Smooth muscle cell (in vitro differentiated cells): ENCODE measurements at regions not wholly inside any gene's neighbourhood (a gene's known extent, or its start where the extent isn't known, plus 50 kb on each side); places are given as distances from the start of the nearest gene placed in this dataset.

Experiments used
- DNase-seq: peaks from one replicate; lab custom pipeline; 2025; ENCODE audit not compliant: unreplicated experiment; lab: John Stamatoyannopoulos, UW
- H2AFZ ChIP-seq: fragments of 200-600 bp; sonication (generic); 2 replicates; pipeline ENCODE4 v1.6.0; 2016; ENCODE audit warnings: antibody characterized with exemption, low read depth, mild to moderate bottlenecking
- H3F3A ChIP-seq: fragments of 200-600 bp; sonication (generic); 2 replicates; pipeline ENCODE4 v1.6.0; 2017; ENCODE audit warnings: antibody characterized with exemption, low read depth
- H3K27ac ChIP-seq: fragments of 200-600 bp; sonication (generic); 2 replicates; pipeline ENCODE4 v1.5.1; 2016; ENCODE audit warnings: low read depth, mild to moderate bottlenecking
- H3K27me3 ChIP-seq: fragments of 200-600 bp; sonication (generic); 2 replicates; pipeline ENCODE4 v1.6.1; 2016; ENCODE audit warnings: low read depth, mild to moderate bottlenecking
- H3K36me3 ChIP-seq: fragments of 200-600 bp; sonication (generic); 2 replicates; pipeline ENCODE4 v1.5.1; 2016; ENCODE audit warnings: low read depth
- H3K4me1 ChIP-seq: fragments of 200-600 bp; sonication (generic); 2 replicates; pipeline ENCODE4 v1.5.1; 2016; ENCODE audit warnings: low read depth
- H3K4me2 ChIP-seq: fragments of 200-600 bp; sonication (generic); 2 replicates; pipeline ENCODE4 v1.6.0; 2016; ENCODE audit warnings: mild to moderate bottlenecking
- H3K4me3 ChIP-seq: fragments of 200-600 bp; sonication (generic); 2 replicates; pipeline ENCODE4 v1.5.1; 2016; ENCODE audit warnings: mild to moderate bottlenecking
- H3K79me2 ChIP-seq: fragments of 200-600 bp; sonication (generic); 2 replicates; pipeline ENCODE4 v1.6.0; 2016; ENCODE audit warnings: low read depth, mild to moderate bottlenecking
- H3K9ac ChIP-seq: fragments of 200-600 bp; sonication (generic); 2 replicates; pipeline ENCODE4 v1.6.0; 2016; ENCODE audit warnings: low read depth
- H3K9me3 ChIP-seq: fragments of 200-600 bp; sonication (generic); replicated peaks from 2 replicates; pipeline ENCODE4 v1.5.1; 2016; ENCODE audit warnings: low read depth
- H4K20me1 ChIP-seq: fragments of 200-600 bp; sonication (generic); 2 replicates; pipeline ENCODE4 v1.6.0; 2016; ENCODE audit warnings: low read depth
- WGBS: methylation state at CpG from one replicate; pipeline ENCODE4 v1.1.7; 2016; ENCODE audit warnings: low lambda C conversion rate; 5-methylcytosine and 5-hydroxymethylcytosine counted together
- TF ChIP-seq, protein P1 (sequence below): fragments of 200-600 bp; sonication (generic); IDR thresholded peaks from 2 replicates; pipeline ENCODE4 v1.5.1; 2017; ENCODE audit warnings: borderline replicate concordance, mild to moderate bottlenecking, antibody characterized with exemption; ENCODE audit not compliant: insufficient read depth, poor library complexity, severe bottlenecking

- Histone ChIP-seq H3K79me2 (no peaks in the 10 kb centered on the region), H3K9me3 (no peaks in the 10 kb centered on the region), H3K27ac (no peak overlapping the region), H3K36me3 (no peaks in the 10 kb centered on the region), H4K20me1 (no peaks in the 10 kb centered on the region), H3K9ac (no peak overlapping the region), H3K27me3 (no peaks in the 10 kb centered on the region), H2AFZ (no peak overlapping the region), H3K4me2 (no peak overlapping the region), H3K4me1 (no peaks in the 10 kb centered on the region), H3F3A (no peaks in the 10 kb centered on the region), H3K4me3 (no peak overlapping the region)
- no peak for DNase-seq
- TF ChIP-seq, protein P1, sequence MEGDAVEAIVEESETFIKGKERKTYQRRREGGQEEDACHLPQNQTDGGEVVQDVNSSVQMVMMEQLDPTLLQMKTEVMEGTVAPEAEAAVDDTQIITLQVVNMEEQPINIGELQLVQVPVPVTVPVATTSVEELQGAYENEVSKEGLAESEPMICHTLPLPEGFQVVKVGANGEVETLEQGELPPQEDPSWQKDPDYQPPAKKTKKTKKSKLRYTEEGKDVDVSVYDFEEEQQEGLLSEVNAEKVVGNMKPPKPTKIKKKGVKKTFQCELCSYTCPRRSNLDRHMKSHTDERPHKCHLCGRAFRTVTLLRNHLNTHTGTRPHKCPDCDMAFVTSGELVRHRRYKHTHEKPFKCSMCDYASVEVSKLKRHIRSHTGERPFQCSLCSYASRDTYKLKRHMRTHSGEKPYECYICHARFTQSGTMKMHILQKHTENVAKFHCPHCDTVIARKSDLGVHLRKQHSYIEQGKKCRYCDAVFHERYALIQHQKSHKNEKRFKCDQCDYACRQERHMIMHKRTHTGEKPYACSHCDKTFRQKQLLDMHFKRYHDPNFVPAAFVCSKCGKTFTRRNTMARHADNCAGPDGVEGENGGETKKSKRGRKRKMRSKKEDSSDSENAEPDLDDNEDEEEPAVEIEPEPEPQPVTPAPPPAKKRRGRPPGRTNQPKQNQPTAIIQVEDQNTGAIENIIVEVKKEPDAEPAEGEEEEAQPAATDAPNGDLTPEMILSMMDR, result no peak
- 89% methylated on average over 4 of the region's 4 CpGs for WGBS
These were observed 708.1 kb upstream of the PCDH15 start for GRCh38 chr10:55509168-55509567.

GRCh38 chr10:55500931-55501559 is 700.0 kb upstream of the PCDH15 start:
- no peak overlapping the region for H3K27ac ChIP-seq
- H3K4me1 ChIP-seq, result no peaks in the 10 kb centered on the region
- no peaks in the 10 kb centered on the region for H4K20me1 ChIP-seq
- H3F3A ChIP-seq, result no peaks in the 10 kb centered on the region
- H3K9me3 ChIP-seq, result no peaks in the 10 kb centered on the region
- H3K79me2 ChIP-seq, result no peaks in the 10 kb centered on the region
- H3K4me3 ChIP-seq, result no peak overlapping the region
- no peak overlapping the region for H3K9ac ChIP-seq
- TF ChIP-seq, protein P1, result peak; percentile 62
- no peak for DNase-seq
- WGBS, result 0% methylated on average over 1 of the region's 1 CpG
- H2AFZ ChIP-seq, result no peak overlapping the region
- H3K4me2 ChIP-seq, result no peak overlapping the region
- no peaks in the 10 kb centered on the region for H3K36me3 ChIP-seq
- H3K27me3 ChIP-seq, result no peaks in the 10 kb centered on the region

DNA sequence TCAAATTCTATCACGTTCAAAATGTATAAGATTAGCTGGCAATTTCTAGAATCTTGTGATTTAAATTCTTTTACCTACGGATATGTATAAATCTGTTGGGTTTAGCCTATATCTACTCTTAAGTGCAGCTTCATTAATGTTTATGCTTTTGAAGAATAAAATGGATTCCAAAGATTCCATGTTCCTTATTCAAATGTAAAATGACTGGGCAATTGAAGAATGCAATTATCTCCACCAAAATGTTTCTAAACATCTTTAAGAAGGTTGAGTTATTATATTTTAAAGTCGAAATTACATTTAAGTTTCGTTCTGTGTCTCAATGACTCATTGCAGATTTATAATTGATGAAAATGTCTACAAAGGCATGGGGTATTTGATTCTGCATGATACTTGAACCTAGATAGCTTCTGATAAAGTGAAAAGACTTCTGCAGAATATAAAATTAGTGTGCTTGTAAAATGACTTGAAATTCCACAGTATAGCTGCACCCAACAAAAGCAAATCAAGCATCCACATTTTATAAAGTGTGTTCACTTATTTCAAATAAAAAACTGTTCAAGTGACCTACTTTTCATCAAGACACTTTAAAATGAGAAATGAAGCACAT is 697.0 kb upstream of the PCDH15 start:
- TF ChIP-seq, protein P1, result no peak
- Histone ChIP-seq H3K4me3 (no peak overlapping the region), H4K20me1 (no peaks in the 10 kb centered on the region), H3F3A (no peaks in the 10 kb centered on the region), H2AFZ (no peak overlapping the region), H3K9ac (no peak overlapping the region), H3K27ac (no peak overlapping the region), H3K9me3 (no peaks in the 10 kb centered on the region), H3K36me3 (no peaks in the 10 kb centered on the region), H3K4me1 (no peaks in the 10 kb centered on the region), H3K79me2 (no peaks in the 10 kb centered on the region), H3K27me3 (no peaks in the 10 kb centered on the region), H3K4me2 (no peak overlapping the region)
- WGBS, result 68% methylated on average over 4 of the region's 4 CpGs
- DNase-seq, result no peak

- H3F3A ChIP-seq, result no peaks in the 10 kb centered on the region
- no peak for DNase-seq
- H3K4me1 ChIP-seq, result no peaks in the 10 kb centered on the region
- no peaks in the 10 kb centered on the region for H3K79me2 ChIP-seq
- no peak overlapping the region for H3K9ac ChIP-seq
- H3K36me3 ChIP-seq, result no peaks in the 10 kb centered on the region
- no peak overlapping the region for H2AFZ ChIP-seq
- no peaks in the 10 kb centered on the region for H3K27me3 ChIP-seq
- H3K4me3 ChIP-seq, result no peak overlapping the region
- H3K4me2 ChIP-seq, result no peak overlapping the region
- H4K20me1 ChIP-seq, result no peaks in the 10 kb centered on the region
- TF ChIP-seq, protein P1, result no peak
- no peaks in the 10 kb centered on the region for H3K9me3 ChIP-seq
- no peak overlapping the region for H3K27ac ChIP-seq
These were observed 694.5 kb upstream of the PCDH15 start for GRCh38 chr10:55495555-55495954.
